ENCODE measurements at regions not wholly inside any gene's neighbourhood (a gene's known extent, or its start where the extent isn't known, plus 50 kb on each side); places are given as distances from the start of the nearest gene placed in this dataset. TPM values are rescaled to one million over a fixed set of nuclear protein-coding genes. Genes with fewer than 3 reads are reported as not detected.

- no peaks in the 10 kb centered on the region for H3K79me2 ChIP-seq
- no peak overlapping the region for H3K4me3 ChIP-seq
- no peaks in the 10 kb centered on the region for H3K27me3 ChIP-seq
- H3K9me3 ChIP-seq (ENCODE audit: low read depth) = no peaks in the 10 kb centered on the region
- no peak overlapping the region for H3K4me2 ChIP-seq
- H4K20me1 ChIP-seq (ENCODE audit: insufficient read depth, poor library complexity, severe bottlenecking) = no peaks in the 10 kb centered on the region
- 73% methylated on average over 3 of the region's 3 CpGs for WGBS (ENCODE audit: low lambda C conversion rate, missing lambda C conversion rate)
- TF ChIP-seq, protein P1, sequence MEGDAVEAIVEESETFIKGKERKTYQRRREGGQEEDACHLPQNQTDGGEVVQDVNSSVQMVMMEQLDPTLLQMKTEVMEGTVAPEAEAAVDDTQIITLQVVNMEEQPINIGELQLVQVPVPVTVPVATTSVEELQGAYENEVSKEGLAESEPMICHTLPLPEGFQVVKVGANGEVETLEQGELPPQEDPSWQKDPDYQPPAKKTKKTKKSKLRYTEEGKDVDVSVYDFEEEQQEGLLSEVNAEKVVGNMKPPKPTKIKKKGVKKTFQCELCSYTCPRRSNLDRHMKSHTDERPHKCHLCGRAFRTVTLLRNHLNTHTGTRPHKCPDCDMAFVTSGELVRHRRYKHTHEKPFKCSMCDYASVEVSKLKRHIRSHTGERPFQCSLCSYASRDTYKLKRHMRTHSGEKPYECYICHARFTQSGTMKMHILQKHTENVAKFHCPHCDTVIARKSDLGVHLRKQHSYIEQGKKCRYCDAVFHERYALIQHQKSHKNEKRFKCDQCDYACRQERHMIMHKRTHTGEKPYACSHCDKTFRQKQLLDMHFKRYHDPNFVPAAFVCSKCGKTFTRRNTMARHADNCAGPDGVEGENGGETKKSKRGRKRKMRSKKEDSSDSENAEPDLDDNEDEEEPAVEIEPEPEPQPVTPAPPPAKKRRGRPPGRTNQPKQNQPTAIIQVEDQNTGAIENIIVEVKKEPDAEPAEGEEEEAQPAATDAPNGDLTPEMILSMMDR (IDR thresholded peaks at IDR 0.05; ENCODE audit: poor library complexity) = no peak
- TF ChIP-seq EZH2 (IDR thresholded peaks at IDR 0.05; ENCODE audit: borderline replicate concordance) (no peak), EZH2phosphoT487 (IDR thresholded peaks at IDR 0.05; ENCODE audit: low read depth, severe bottlenecking, unreplicated experiment) (no peak)
- H3K36me3 ChIP-seq (replicated peaks; ENCODE audit: insufficient read depth, low read depth) = no peaks in the 10 kb centered on the region
- no peak for DNase-seq (ENCODE audit: low spot score)
- H2AFZ ChIP-seq = no peak overlapping the region
- no peak overlapping the region for H3K27ac ChIP-seq
- no peaks in the 10 kb centered on the region for H3K9me2 ChIP-seq (replicated peaks; ENCODE audit: insufficient read depth)
- no peaks in the 10 kb centered on the region for H3K4me1 ChIP-seq (ENCODE audit: insufficient read depth)
These were observed 65.2 kb upstream of the ST6GALNAC5 start for GRCh38 chr1:76802094-76802493.

DNA sequence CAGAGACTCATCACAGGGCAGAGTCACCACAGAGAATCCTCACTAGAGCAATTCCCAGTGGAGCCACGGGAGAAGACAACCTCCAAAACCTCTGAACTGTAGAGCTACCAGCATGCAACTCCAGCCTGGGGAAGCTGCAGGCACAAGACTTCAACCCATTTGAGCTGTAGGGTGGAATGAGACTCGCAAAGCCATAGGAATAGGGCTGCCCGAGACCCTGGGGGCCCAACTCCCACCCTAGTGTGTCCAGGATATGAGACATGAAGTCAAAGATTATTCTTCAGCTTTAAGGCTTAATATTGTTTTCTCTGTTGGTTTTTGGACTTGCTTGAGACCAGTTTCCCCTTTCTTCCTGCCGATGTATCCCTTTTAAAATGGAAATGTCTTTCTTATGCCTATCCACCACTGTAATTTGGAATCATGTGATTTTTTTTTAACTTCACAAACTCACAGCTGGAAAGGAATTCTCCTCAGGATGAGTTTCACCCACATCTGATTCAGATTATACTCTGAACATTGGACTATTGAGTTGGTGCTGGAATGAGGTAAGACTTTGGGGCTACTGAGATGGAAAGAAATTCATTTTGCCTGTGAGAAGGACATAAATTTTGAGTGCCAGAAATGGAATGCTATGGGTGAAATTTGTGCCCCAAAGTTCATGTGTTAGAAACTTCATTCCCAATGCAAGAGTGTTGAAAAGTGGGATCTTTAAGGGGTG lies 59.6 kb upstream of the ST6GALNAC5 start:
- Histone ChIP-seq H2AFZ (no peak overlapping the region), H3K4me2 (no peak overlapping the region), H3K79me2 (no peaks in the 10 kb centered on the region), H3K36me3 (replicated peaks; ENCODE audit: insufficient read depth, low read depth) (no peaks in the 10 kb centered on the region), H3K4me1 (ENCODE audit: insufficient read depth) (no peaks in the 10 kb centered on the region), H3K9me2 (replicated peaks; ENCODE audit: insufficient read depth) (no peaks in the 10 kb centered on the region), H3K27ac (no peak overlapping the region), H4K20me1 (ENCODE audit: insufficient read depth, poor library complexity, severe bottlenecking) (no peaks in the 10 kb centered on the region), H3K9me3 (ENCODE audit: low read depth) (no peaks in the 10 kb centered on the region), H3K27me3 (no peaks in the 10 kb centered on the region), H3K4me3 (no peak overlapping the region)
- DNase-seq (ENCODE audit: low spot score) = no peak
- no peak for TF ChIP-seq EZH2 (IDR thresholded peaks at IDR 0.05; ENCODE audit: borderline replicate concordance)
- WGBS (ENCODE audit: low lambda C conversion rate, missing lambda C conversion rate) = 86% methylated on average over 4 of the region's 4 CpGs

Small RNAs in the stretch of these regions (small RNA-seq; reads per million reads assigned to genes)
- gene RNU6-161P = not detected
